DMS153 treated with DMSO at 0.1 percent for 48 hours (cell line): ENCODE measurements at regions not wholly inside any gene's neighbourhood (a gene's known extent, or its start where the extent isn't known, plus 50 kb on each side); places are given as distances from the start of the nearest gene placed in this dataset.

ENCODE experiments used
- DNase-seq: peaks from one replicate; lab custom pipeline; 2025; ENCODE audit not compliant: unreplicated experiment; lab: John Stamatoyannopoulos, UW

DNA sequence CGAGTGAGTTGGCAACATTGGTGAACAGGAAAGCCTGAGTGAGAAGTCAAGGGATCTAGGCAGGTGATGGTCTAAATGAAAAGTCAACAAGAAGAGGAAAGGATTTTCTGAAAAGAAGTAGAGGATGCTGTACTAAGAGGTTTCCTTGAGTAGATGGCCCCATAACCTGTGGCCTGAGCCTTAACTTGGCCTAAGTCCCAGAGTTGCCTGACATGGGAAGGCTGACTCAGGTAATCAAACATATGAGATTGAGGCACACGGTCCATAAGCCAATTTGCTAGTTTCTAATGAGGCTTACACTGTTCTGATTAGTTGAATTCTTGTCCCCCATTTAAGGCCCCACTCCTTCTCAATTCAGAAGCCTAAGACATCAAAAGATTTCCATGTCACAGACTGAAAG, 262.5 kb upstream of the LMCD1 start:
- no peak for DNase-seq

DNA sequence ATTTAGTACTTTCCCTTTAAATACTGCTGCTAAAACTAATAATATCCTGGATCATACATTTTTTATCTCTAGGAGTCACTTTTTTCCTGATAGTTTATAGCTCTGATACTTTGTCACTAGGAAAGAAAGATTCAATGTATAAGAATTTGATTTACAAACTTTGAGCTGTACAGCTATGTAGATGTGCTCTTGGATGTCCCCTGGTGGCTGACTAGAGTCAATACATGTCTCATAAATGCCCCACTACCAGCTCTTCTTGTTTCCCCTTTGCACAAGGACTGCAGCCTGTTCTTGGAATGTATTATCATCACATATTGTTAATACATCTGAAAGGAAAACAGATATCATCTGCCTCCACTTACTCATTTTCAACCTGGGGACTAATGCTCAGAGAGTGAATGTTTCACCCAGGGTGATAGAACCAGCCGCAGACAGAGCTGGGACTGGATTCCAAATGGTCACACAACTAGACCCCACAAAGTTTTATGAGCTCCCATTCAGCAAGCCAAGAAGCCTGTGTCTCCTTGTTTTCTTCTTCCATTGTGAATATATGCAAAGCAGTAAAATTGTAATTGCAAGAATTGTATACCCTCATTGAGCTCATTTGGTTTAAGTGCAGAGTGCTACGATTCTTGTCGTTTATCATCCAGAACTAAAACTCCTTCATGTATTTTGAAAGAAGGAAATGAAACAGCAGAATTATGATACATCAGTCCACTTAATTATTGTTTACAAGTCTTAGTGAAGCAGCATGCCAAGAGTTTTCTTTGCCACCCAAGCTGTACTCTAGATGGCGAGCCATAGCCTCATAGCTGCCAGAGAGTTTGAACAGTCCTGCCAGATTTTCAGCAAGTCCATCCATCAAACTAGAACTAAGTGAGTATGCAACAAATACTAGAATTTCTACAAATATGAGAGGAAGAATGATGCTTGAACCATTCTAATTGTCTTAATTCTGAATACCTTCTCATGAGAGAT, 261.6 kb upstream of the LMCD1 start:
- DNase-seq: no peak

DNA sequence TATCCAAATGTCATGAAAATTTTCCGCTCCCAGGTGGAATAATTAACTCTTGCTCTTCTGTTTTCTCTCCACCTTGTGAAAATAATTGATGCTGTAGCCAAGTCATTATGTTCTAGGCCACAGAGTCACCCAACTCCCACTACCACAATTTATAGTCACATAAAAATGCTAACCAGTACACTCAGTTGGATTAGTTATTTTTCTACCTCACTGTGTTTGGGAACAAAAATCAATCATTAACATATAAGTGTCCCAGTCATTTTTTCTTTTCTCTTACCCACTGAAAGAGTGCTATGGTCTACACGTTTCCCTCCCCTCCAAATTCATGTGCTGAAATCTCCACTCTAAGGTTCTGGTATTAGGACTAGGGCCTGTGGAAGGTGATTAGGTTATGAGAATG, 255.6 kb upstream of the LMCD1 start:
- no peak for DNase-seq

DNA sequence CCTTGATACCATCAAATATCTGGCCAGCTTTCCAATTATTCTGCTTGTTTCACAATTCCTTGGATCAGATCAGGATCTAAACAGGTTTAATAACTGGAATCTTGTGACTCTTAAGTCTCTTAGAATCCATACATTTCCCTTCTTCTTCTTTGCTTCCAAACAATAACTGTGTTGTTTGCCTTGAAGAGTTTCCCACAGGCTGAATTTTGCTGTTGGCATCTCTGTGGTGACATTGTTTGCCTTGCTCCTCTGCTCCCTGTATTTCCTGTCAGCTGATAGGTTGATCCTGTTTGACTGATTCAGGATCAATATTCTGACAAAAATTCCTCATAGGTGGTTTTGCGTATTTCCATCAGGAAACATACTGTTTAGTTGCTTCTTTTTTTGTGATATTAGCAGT, 248.4 kb upstream of the LMCD1 start:
- no peak for DNase-seq

DNA sequence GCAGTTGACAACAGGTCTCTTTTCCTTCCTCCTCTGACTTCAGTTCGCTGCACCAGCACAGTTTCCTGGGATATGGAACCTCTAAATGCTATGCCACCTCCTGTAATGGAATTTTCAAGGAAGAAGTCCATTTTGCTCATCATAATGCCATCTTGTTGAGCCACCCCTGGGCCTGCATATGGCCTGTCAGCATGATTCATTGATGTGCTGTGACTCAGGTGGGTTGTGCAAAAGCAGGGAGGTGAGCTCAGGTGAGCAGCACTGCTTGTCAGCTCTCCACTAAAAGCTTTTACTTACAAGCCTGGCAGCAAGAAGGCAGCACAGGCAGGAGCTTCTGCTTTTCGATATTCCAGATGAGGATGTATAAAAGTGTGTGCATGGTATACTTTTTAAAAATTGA, 247.1 kb upstream of the LMCD1 start:
- no peak for DNase-seq

DNA sequence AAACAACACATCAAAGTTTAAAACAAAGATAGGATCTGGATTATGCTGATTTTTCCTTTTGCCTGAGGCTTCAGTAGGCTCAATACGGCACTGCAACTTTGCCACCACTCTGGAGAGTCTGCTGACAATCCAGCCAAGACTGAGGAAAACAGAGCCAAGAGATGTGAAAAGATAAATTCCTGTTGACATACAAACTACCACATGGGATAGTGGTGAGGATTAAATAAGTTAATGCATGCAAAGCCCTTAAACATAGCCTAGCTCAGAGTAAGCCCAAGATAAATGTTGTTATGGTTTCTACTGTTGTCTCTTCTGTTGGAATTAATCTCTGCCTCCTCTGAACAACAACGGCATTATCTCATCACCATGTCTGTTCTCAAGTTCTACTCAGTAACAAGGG, 245.9 kb upstream of the LMCD1 start:
- no peak for DNase-seq

DNA sequence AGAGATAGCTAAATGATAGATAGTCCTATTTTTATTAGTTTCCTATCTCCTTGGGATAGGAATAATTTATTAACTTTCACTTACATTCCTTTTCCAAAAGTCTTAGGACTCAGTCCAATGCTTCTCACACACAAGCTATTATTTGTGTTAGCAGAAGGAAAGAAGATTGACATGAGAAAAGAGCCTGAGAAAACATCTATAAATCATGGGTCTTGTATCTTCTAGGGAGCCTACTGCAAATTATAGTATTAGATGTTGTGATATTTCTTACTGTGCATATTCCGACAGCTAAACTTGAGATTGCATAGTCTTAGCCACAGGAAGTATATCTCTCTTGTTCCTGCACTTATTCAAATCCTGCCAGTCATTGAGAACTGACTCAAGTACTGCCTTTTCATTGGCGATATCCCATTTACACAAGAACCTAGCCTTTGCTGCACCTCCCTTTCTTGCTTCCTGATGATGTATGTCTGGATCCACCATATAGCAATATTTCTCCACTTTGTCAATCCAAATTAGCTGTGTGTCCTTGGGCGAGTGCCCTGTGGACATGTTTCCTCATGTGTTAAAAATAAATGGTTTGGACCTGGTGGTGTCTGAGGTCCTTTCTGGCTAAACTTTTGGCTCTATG, 245.1 kb upstream of the LMCD1 start:
- DNase-seq: no peak

DNA sequence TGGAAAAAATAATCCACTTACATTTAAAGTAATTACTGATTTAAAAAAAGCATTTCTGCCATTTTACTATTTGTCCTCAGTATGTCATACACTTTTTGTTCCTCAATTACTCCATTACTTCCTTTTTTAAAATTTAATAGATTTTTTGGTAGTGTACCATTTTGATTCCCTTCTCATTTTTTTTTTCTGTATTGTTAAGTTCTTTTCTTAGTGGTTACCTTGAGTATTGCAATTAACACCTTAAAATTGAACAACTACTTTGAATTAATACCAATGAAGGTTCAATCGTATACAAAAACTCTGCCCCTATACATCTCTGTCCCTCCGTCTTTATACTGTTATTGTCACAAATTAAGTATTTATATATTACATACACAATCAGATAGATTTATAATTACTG, 240.6 kb upstream of the LMCD1 start:
- no peak for DNase-seq

DNA sequence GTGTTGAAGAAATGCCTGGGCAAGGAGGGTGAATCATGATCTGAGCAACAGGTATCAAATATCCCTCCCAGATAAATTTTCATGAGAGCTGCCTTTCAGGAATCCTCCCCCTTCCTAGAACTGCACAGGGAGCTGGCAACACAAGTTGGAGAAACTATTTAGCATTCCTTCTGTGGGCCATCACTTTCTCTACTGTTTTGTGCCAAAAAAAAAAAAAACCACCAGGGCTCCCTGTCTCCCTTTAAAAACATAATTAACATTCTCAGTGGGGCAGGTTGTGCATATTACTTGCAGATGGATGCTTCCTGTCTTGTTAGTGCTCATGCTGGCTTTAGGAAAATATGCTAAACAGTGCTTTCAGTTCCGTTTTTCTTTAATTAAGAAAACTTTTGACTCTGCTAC, 234.9 kb upstream of the LMCD1 start:
- DNase-seq: no peak

DNA sequence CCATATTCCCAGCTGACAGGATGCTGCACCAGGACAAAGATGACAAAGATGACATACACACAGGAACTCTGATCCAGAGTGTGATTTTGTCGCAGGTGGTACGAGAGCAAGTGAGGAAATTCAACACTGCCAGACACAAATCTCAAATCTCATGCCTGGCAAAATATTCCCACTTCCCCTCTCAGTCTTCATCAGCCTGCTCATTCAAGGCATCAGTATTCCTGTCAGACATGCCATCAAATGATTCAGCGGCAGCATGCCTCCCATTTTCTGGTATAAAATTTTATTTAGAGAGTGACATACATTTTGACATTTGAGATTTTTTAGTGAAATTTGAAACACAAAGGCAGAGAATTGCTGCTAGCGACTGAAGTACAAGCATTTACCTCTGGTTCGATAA, 228.1 kb upstream of the LMCD1 start:
- DNase-seq: no peak

DNA sequence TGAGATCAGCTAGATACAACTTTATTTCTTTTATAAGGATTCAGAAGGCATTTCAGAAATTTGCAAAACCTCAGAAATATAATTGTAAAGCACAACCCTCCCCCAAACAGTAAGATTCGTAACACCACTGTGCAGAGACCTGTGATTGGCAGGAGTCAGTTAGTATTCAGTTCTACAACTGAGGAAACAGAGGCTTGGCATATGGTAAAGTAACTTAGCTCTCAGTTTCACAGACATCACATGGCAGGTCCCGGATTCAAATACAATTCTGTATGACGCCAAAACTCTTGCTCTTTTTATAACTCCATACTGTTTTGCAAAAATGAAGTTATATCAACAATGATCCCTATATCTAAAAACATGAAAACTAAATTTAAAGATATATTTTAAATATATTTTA, 225.6 kb upstream of the LMCD1 start:
- no peak for DNase-seq

DNA sequence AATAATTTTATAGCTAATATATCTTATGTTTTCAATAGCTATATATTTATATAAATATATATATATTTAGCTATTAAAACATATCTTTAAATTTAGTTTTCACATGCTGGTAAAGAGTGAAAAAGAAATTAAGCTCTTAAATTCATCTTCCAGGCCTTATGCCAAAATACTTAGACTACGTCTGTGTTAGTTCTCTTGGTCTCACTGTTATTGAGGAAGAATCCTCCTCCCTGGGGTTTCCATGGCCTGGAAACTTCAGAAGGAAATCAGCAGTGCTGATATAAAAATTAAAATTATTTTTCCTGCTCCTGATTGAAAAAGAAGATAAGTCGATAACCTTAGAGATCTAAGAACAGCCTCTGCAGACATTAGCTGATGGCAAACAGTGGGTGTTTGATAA, 225.1 kb upstream of the LMCD1 start:
- no peak for DNase-seq

DNA sequence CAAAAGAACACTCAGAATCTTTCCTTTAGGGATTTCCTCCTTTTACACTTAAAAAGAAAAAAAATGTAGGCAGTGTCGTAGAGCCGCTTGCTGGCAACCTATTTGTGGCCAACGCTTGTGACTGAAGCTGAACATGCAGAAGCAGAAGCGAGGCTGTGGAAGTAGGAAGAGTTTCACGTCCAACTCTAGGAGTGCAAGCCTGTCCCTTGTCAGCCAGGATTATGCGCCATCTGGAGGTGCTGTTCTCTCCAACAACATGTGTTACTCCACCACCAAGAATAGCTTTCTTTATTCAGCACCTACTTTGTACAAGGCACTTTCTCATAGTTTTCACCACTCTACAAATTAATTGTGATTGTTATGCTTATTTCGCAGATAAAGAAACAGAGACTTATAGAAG, 223.2 kb upstream of the LMCD1 start:
- no peak for DNase-seq

DNA sequence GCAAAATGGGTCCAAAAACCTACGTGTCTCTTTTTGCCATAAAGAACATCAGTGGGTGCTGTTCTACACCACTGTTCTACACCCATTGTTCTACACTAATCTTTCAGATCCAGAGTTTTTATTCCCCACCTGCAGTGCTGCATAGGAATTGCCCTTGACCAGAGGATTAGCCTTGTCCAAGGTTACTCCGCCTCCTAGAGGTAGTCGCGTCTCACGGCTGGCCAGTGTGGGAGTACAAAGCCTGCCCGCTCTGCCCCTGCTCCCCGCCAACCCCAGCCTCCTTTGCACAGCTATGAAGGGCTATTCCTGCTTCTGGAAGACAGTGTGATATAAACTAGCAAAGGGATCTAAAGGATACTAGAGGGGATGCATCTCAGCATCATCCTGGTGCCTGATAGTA, 222.1 kb upstream of the LMCD1 start:
- no peak for DNase-seq

DNA sequence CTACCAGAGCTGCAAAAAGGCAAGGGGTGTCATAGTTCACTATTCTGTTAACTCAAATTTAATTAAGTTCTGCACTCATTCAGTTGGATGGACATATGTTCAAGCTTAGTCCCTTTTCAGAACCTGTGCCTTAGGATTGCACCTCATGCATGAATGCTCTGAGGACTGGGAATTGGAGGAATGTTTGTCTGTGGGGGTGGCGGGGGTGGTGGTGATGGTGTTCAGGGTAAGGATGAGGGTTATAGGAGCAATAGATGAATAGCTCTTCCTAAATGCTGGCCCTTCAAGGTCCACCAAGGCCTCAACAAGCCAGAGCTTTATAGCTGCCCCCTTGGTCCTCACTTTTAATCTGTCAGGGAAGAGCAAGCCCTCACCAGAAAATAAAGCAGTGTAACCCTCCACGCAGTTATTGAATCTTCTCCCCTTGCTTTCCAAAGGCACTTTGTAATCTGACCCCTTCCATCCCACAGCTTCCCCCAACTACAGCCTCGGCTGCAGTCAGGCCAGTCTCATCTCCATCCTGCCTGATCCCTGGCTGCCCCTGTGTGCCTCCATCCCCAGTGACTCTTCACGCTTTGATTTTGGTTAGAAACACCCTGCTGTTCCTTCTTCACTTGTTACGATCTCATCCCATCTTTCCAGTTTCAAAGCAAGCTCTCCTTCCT, 221.6 kb upstream of the LMCD1 start:
- no peak for DNase-seq

DNA sequence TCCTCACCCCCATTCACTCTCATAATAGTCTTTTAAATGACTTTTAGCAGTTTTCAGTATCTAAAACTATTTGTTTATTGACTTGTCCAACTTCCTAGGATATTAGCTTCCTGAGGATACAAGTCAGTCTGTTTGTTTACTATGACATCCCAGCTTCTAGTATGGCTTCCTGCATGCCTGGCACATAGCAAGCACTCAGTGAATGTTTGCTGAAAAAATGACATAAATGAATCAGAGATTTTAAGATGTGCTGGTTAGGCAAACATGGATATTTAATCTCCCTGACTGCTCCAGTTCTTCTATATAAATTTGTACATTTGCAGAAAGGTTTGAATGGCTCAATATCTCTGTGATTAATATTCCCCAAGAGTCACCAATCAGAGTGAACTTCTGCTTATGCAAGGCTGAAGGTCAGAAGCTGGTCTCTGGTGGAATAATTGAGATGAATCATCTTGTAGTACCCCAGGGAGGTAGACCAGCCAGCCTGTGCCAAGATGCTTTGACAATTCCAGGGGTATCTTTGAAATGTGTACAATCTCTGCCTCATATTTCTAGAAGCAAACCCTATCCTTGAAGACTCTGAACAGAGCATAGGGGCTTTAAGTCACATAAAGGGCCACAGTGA, 219.0 kb upstream of the LMCD1 start:
- no peak for DNase-seq

DNA sequence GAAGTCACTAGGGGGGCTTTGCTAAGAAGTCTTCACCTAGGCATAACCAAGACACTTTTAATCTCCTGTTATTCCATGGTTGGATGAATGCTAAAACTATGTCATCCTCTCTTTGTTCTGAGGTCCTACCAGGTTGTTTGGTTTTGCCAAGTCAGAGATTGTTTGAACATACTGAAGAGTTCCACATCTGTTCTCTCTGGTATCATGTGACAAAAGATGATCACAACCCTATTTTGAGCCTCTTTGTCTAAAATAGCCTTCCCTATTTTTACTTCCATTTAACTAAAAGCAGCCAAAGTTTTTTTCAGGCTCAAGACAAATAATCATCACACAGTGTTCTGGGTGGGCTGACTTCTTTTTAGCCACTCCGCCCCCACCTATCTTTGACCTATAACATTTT, 218.4 kb upstream of the LMCD1 start:
- no peak for DNase-seq

DNA sequence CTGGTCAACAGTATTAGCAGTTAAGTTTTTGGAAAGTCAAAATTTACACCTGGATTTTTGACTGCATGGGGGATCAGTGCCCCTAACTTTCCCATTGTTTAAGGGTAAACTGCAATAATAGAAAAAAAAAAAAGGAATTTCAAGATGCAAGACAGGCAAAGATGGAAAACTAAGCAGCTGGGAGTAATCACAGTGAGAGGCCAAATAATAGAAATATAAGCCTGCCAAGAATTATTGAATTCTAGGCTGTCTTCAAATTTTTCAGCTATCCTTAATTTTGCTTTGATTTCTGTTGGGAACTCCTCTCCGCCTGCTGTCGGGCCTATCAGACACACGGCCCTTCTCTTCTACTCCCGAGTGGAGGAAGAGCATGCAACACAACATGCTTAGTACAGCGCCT, 215.5 kb upstream of the LMCD1 start:
- no peak for DNase-seq

DNA sequence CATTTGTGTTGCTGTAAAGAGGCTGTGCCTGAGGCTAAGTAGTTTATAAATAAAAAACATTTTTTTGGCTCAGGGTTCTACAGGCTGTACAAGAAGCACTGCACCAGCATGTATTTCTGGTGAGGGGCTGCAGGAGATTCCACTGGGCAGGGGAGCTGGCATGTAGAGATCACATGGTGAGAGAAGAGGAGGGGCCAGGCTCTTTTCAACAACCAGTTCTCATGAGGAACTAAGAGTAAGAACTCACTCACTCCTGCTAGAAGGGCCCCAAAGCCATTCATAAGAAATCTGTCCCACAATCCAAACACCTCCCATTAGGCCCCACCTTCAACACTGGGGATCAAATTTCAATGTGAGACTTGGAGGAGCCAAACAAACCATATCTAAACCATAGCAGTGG, 214.9 kb upstream of the LMCD1 start:
- no peak for DNase-seq

DNA sequence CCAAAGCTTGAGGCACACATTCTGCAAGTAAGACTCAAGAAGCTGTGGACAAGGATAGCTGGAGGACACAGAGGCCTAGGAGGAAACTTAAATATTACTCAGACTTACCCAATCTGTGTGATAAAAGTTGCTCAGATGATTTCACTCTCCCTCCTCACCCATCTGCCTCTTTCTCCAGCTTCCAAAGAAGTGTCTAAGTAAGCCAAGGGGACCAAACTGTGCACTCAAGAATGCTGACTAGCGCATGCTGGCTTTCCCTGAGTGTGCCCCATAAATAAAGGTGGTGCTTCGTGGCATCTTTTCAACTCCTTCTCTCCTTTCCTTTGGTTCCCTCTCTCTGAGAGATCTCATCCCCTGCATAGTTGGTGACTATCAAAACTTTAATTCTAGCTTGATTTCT, 211.0 kb upstream of the LMCD1 start:
- no peak for DNase-seq

DNA sequence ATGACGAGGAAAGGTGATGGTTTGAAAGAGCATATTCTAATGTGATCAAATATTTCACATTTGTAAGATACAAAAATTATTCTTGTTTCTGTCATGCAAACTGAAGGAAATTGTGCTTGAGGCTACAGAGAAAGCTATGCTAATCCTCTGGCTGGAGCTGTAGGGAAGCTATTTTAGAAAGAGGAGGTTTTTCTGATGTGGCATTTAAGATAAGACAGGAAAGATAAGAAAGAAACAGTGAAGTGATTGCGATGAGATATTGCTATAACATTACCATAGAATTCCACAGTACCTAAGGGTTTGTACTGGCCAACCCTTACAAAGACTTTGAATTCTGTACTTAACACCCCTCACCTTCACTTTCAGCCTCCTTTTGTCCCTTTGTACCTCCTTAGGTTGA, 205.2 kb upstream of the LMCD1 start:
- DNase-seq: no peak
